BJ (cell line): ENCODE measurements at regions not wholly inside any gene's neighbourhood (a gene's known extent, or its start where the extent isn't known, plus 50 kb on each side); places are given as distances from the start of the nearest gene placed in this dataset.

Experiments used
- CTCF ChIA-PET: fragments of 350-600 bp; formaldehyde crosslinking; extraction: SDS; loops from one replicate; lab custom pipeline; 2021; ENCODE audit warnings: antibody characterized with exemption, inconsistent platforms; lab: Yijun Ruan, JAX
- POLR2A ChIA-PET: fragments of 300-600 bp; sonication (Branson Sonifier 250); formaldehyde crosslinking; extraction: SDS; loops from one replicate; lab custom pipeline; 2021; ENCODE audit warnings: antibody characterized with exemption; lab: Charles Lee
- DNase-seq: peaks from one replicate; pipeline ENCODE4 v3.0.0-alpha.2; 2011; ENCODE audit warnings: low read depth
- H3K27me3 ChIP-seq: 2 replicates; pipeline ENCODE4 v1.6.0; 2011; ENCODE audit warnings: low read length; ENCODE audit not compliant: control insufficient read depth, insufficient read depth
- H3K36me3 ChIP-seq: 2 replicates; pipeline ENCODE4 v1.5.1; 2011; ENCODE audit warnings: low read length; ENCODE audit not compliant: control insufficient read depth, insufficient read depth
- H3K4me3 ChIP-seq: 2 replicates; pipeline ENCODE4 v1.5.1; 2011; ENCODE audit warnings: low read depth, mild to moderate bottlenecking, control low read depth, low read length
- CTCF ChIP-seq: IDR thresholded peaks from 2 replicates; pipeline ENCODE4 v1.5.1; 2011; ENCODE audit warnings: low read depth, mild to moderate bottlenecking, control low read depth, inconsistent platforms, low read length, moderate library complexity; ENCODE audit not compliant: insufficient read depth

- Histone ChIP-seq H3K4me3 (no peak overlapping the region), H3K27me3 (no peaks in the 10 kb centered on the region), H3K36me3 (no peaks in the 10 kb centered on the region)
- POLR2A ChIA-PET = no interaction called here
- TF ChIP-seq CTCF = no peak
- CTCF ChIA-PET = interaction anchor here (0.5 to 1.6 kb wide), 5 partner anchors 10 to 394 kb away, joined by 3 to 4 read pairs (median 3); no protein-coding TSS in a partner anchor
- no peak for DNase-seq
Observed at GRCh38 chr3:66800941-66801545, 197.1 kb upstream of the KBTBD8 start.

- no peaks in the 10 kb centered on the region for H3K36me3 ChIP-seq
- CTCF ChIA-PET = interaction anchor here (0.6 to 1.9 kb wide), 6 partner anchors 12 to 396 kb away, joined by 3 to 9 read pairs (median 5); no protein-coding TSS in a partner anchor
- H3K4me3 ChIP-seq = no peak overlapping the region
- H3K27me3 ChIP-seq = no peaks in the 10 kb centered on the region
- TF ChIP-seq CTCF = no peak
- DNase-seq = no peak
- POLR2A ChIA-PET = no interaction called here
Observed at GRCh38 chr3:66803206-66803605, 194.9 kb upstream of the KBTBD8 start.

- DNase-seq = no peak
- Histone ChIP-seq H3K4me3 (no peak overlapping the region), H3K36me3 (no peaks in the 10 kb centered on the region), H3K27me3 (no peaks in the 10 kb centered on the region)
- CTCF ChIA-PET = interaction anchor here (0.6 to 1.9 kb wide), 8 partner anchors 11 to 397 kb away, joined by 3 to 9 read pairs (median 4); no protein-coding TSS in a partner anchor
- POLR2A ChIA-PET = no interaction called here
- no peak for TF ChIP-seq CTCF
Observed at GRCh38 chr3:66803721-66804695, 194.1 kb upstream of the KBTBD8 start.

- Histone ChIP-seq H3K4me3 (no peak overlapping the region), H3K27me3 (no peaks in the 10 kb centered on the region), H3K36me3 (no peaks in the 10 kb centered on the region)
- POLR2A ChIA-PET = no interaction called here
- CTCF ChIA-PET = interaction anchor here (1.8 to 3.0 kb wide), 2 partner anchors 13 to 555 kb away, joined by 6 to 15 read pairs; no protein-coding TSS in a partner anchor
- no peak for DNase-seq
- no peak for TF ChIP-seq CTCF
Observed at GRCh38 chr3:66808891-66809594, 189.1 kb upstream of the KBTBD8 start.

GRCh38 chr3:66809595-66809958, 188.5 kb upstream of the KBTBD8 start:
- Histone ChIP-seq H3K27me3 (no peaks in the 10 kb centered on the region), H3K4me3 (no peak overlapping the region), H3K36me3 (no peaks in the 10 kb centered on the region)
- DNase-seq = no peak
- CTCF ChIA-PET = interaction anchor here (0.7 to 3.0 kb wide), 3 partner anchors 10 to 402 kb away, joined by 3 to 15 read pairs (median 4); no protein-coding TSS in a partner anchor
- POLR2A ChIA-PET = no interaction called here
- TF ChIP-seq CTCF = no peak
